Stomach (tissue), 4 donors: ENCODE measurements at regions not wholly inside any gene's neighbourhood (a gene's known extent, or its start where the extent isn't known, plus 50 kb on each side); places are given as distances from the start of the nearest gene placed in this dataset.

ENCODE experiments used
- POLR2A ChIP-seq, 4 donors: fragments of 450-650 bp; IDR thresholded peaks; one replicate each; pipeline ENCODE4 v1.6.1; 2016; ENCODE audit warnings: antibody characterized with exemption in 4 of 4, control low read depth in 2 of 4, mild to moderate bottlenecking in 1 of 4, moderate library complexity in 1 of 4
- TF ChIP-seq, protein P1 (sequence below), 7 experiments: fragments of 450-650 bp in 4 of 7; fragments of 200-600 bp in 3 of 7; sonication (generic) in 3 of 7; IDR thresholded peaks; one replicate each; pipeline ENCODE4 v1.5.1; 2016 to 2019; ENCODE audit warnings: antibody characterized with exemption in 7 of 7, control low read depth in 2 of 7, mild to moderate bottlenecking in 1 of 7

DNA sequence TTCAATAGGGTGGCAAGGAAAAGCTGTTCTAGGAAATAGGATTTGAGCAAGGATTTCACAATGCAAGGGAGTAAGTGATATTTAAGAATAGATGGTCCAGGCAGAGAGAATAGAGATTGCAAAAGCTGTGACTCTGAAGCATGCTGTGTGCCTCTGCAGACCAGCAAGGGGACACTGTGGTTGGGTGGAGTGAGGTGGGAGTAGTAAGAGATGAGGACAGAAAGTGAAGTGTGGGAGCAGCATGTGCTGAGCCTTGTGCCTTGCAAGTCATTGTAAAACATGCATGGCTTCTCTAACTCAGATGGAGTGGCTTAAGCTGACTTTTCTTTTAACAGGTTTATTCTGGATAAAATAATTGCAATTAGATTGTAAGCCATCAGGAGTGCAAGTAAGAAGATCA is 442.4 kb downstream of the CCSER2 start:
- TF ChIP-seq, protein P1, sequence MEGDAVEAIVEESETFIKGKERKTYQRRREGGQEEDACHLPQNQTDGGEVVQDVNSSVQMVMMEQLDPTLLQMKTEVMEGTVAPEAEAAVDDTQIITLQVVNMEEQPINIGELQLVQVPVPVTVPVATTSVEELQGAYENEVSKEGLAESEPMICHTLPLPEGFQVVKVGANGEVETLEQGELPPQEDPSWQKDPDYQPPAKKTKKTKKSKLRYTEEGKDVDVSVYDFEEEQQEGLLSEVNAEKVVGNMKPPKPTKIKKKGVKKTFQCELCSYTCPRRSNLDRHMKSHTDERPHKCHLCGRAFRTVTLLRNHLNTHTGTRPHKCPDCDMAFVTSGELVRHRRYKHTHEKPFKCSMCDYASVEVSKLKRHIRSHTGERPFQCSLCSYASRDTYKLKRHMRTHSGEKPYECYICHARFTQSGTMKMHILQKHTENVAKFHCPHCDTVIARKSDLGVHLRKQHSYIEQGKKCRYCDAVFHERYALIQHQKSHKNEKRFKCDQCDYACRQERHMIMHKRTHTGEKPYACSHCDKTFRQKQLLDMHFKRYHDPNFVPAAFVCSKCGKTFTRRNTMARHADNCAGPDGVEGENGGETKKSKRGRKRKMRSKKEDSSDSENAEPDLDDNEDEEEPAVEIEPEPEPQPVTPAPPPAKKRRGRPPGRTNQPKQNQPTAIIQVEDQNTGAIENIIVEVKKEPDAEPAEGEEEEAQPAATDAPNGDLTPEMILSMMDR (IDR thresholded peaks at IDR 0.05), result no peak
- no peak for TF ChIP-seq POLR2A (IDR thresholded peaks at IDR 0.05)
